HFFc6 (cell line): ENCODE measurements at regions not wholly inside any gene's neighbourhood (a gene's known extent, or its start where the extent isn't known, plus 50 kb on each side); places are given as distances from the start of the nearest gene placed in this dataset.

Experiments
- DNase-seq: peaks from one replicate; pipeline ENCODE4 v3.0.0-alpha.2; 2018
- H3K27ac Mint-ChIP-seq: 2 replicates; pipeline ENCODE4 v1.8.0; 2020; ENCODE audit warnings: mild to moderate bottlenecking, mixed read lengths
- H3K27me3 Mint-ChIP-seq: 2 replicates; pipeline ENCODE4 v1.8.0; 2021; ENCODE audit warnings: mild to moderate bottlenecking, moderate library complexity, mixed read lengths; ENCODE audit not compliant: insufficient read depth
- H3K36me3 Mint-ChIP-seq: 2 replicates; pipeline ENCODE4 v1.8.0; 2021; ENCODE audit warnings: low read depth, mixed read lengths
- H3K4me1 Mint-ChIP-seq: 2 replicates; pipeline ENCODE4 v1.8.0; 2020; ENCODE audit warnings: low read depth, mixed read lengths
- H3K4me3 Mint-ChIP-seq: 2 replicates; pipeline ENCODE4 v1.8.0; 2020; ENCODE audit warnings: mild to moderate bottlenecking, moderate library complexity, mixed read lengths
- H3K9me3 Mint-ChIP-seq: 2 replicates; pipeline ENCODE4 v1.8.0; 2020; ENCODE audit warnings: mild to moderate bottlenecking, mixed read lengths
- CTCF ChIP-seq: fragments of 200-600 bp; sonication (generic); IDR thresholded peaks from 2 replicates; pipeline ENCODE4 v1.5.0; 2021; ENCODE audit warnings: antibody characterized with exemption, mild to moderate bottlenecking

- no peak for TF ChIP-seq CTCF
- DNase-seq = no peak
- H3K9me3 Mint-ChIP-seq = no peaks in the 10 kb centered on the region; the same call in 1 of the 2 replicates
Observed at GRCh38 chr3:126262227-126262626, 81.8 kb upstream of the ALDH1L1 start.

GRCh38 chr3:126261037-126261436 lies 80.7 kb upstream of the ALDH1L1 start:
- Mint-ChIP-seq H3K4me1 (peaks cover 19% of the 10 kb centered on the region), H3K27ac (peak overlapping the region; percentile 22; the same call in 1 of the 2 replicates), H3K27me3 (peaks cover 2% of the 10 kb centered on the region), H3K9me3 (no peaks in the 10 kb centered on the region; the same call in 1 of the 2 replicates), H3K36me3 (no peaks in the 10 kb centered on the region), H3K4me3 (no peak overlapping the region)
- TF ChIP-seq CTCF = peak; percentile 44; the same call in 1 of the 2 replicates
- peak; percentile 35 for DNase-seq

More at GRCh38 chr3:126262227-126262626, 81.8 kb upstream of the ALDH1L1 start:
- H3K27ac Mint-ChIP-seq = no peak overlapping the region
- no peaks in the 10 kb centered on the region for H3K36me3 Mint-ChIP-seq
- no peaks in the 10 kb centered on the region; the same call in 1 of the 2 replicates for H3K27me3 Mint-ChIP-seq
- peaks cover 24% of the 10 kb centered on the region for H3K4me1 Mint-ChIP-seq
- no peak overlapping the region for H3K4me3 Mint-ChIP-seq

DNA sequence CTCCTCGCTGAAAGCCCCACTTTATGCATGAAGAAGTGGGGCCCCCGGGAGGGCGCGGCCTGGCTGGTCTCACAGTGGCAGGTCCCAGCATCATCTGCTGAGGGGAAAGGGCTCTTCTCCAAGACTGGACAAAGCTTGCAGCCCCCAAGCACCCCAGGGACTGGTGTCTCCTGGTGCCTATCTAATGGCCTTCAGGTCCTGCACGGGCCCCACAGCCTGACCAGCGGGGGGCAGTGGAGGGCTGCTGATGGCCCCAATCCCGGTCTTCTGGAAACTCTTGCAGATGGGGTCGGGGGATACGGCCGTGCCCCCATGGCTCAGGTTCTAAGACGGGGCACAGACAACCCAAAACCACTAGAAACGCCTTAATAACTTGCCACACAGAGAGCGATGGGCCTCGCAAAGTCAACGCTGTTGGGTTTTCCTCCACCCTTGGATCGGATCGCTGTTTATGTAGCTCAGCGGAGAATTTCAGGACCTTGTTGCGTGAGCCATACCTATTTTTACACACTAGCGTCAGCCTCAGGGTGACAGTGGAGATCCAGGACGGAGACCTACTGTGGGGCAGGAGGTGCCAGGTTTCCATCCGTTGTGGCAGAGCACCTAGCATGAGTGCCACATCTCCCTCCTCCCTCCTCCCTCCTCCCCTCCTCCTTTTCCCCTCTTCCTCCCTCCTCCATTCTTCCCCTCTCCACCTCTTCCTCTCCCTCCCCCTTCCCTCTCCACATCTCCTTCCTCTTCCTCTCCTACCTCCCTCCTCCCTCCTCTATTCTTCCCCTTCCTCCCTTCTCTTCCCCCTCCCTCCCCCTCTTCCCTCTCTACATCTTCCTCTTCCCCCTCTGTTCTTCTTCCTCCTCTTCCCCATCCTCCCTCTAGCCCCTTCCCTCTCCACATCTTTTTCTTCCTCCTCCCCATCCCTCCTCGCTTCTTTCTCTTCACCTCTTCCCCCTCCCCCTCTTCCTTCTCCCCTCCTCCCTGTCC lies 79.3 kb upstream of the ALDH1L1 start:
- Mint-ChIP-seq H3K9me3 (no peaks in the 10 kb centered on the region; the same call in 1 of the 2 replicates), H3K27ac (no peak overlapping the region), H3K4me1 (peaks cover 18% of the 10 kb centered on the region), H3K4me3 (no peak overlapping the region), H3K27me3 (peaks cover 4% of the 10 kb centered on the region), H3K36me3 (no peaks in the 10 kb centered on the region)
- DNase-seq = no peak
- peak; percentile 79 for TF ChIP-seq CTCF

- no peaks in the 10 kb centered on the region for H3K36me3 Mint-ChIP-seq
- H3K27ac Mint-ChIP-seq = no peak overlapping the region
- H3K27me3 Mint-ChIP-seq = peaks cover 4% of the 10 kb centered on the region
- H3K4me1 Mint-ChIP-seq = peaks cover 18% of the 10 kb centered on the region
- no peak for TF ChIP-seq CTCF
- no peaks in the 10 kb centered on the region; the same call in 1 of the 2 replicates for H3K9me3 Mint-ChIP-seq
- H3K4me3 Mint-ChIP-seq = no peak overlapping the region
- DNase-seq = no peak
Observed at GRCh38 chr3:126258670-126259069, 78.3 kb upstream of the ALDH1L1 start.

DNA sequence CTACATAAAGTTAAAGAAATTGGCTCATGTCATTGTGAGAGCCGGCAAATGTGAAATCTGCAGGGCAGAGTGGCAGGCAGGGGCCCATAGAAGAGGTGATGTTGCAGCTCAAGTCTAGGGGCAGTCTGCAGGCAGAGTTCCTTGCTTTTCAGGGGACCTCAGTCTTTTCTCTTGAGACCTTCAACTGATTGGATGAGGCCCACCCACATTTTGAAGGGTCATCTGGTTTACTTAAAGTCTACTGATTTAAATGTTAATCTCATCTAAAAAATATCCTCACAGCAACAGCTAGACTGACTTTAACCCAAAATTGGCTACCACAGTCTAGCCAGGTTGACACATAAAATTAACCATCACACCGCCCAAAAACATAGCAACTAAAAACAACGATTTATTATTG lies 77.6 kb upstream of the ALDH1L1 start:
- peaks cover 4% of the 10 kb centered on the region for H3K27me3 Mint-ChIP-seq
- H3K9me3 Mint-ChIP-seq = no peaks in the 10 kb centered on the region; the same call in 1 of the 2 replicates
- no peak overlapping the region for H3K4me3 Mint-ChIP-seq
- DNase-seq = no peak
- no peak for TF ChIP-seq CTCF
- H3K36me3 Mint-ChIP-seq = no peaks in the 10 kb centered on the region
- peaks cover 18% of the 10 kb centered on the region for H3K4me1 Mint-ChIP-seq
- H3K27ac Mint-ChIP-seq = no peak overlapping the region
